GM12872 (cell line): ENCODE measurements at regions not wholly inside any gene's neighbourhood (a gene's known extent, or its start where the extent isn't known, plus 50 kb on each side); places are given as distances from the start of the nearest gene placed in this dataset.

Experiments used
- CTCF ChIP-seq: IDR thresholded peaks from 3 replicates; pipeline ENCODE4 v1.5.1; 2011; ENCODE audit warnings: low read depth, mild to moderate bottlenecking, low read length, moderate library complexity; ENCODE audit not compliant: insufficient read depth

DNA sequence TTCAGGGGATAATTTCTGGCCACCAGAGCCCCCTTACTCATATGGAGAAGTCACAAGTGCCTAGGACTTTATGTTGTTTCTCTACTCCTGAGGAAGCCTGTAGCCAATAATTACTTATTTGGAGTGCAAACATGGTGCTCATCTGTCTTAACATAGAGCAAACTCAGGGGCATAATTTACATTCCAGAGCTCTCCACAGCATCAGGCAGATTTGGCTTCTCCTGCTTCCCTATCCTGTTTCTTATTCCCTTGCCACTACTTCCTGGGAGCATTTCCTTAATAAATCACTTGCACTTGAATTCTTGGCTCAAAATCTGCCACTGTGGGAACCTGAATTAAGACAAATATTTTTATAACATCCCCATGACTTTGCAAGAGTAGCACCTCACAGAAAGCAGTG lies 960.9 kb downstream of the SOCS6 start:
- no peak for TF ChIP-seq CTCF

- TF ChIP-seq CTCF = no peak
Observed at GRCh38 chr18:71242981-71243380, 954.1 kb downstream of the SOCS6 start.

GRCh38 chr18:71238974-71239624 lies 950.3 kb downstream of the SOCS6 start:
- no peak for TF ChIP-seq CTCF

DNA sequence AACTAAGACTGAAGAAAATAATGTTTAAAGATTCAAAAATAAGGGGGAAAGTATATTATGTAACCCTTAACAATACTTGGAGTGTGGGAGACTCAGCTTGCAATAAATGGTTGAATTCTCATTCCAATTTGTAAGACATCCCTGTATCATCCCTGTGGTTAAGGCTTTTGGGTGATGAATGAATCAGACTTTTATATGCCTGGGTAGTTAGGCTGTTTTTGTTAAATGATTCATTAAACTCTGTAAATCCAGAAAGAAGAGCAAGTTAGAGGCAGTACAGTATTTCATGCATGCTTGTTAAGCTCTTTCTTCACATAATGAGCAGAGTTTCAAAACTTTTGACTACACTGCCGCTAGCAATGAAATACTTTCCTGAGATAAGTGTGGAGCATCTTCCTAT lies 948.8 kb downstream of the SOCS6 start:
- TF ChIP-seq CTCF = no peak

DNA sequence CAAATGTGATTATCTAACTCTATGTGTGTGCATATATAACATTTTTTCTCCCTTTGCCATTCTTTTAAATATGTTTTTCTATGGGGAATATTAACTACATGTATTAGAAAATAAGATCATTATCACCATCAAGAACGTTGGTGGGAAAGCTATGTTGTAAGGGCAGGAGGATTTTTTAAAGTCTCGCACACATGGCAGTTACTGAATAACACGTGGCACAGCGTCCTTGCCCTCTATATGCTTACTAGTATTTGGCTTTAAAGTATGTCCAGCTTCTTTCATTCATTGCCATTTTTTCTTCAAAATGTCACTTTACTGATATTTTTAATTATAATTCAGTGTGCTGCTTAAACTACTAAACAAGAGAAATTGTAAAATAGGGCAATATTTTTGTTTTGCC lies 944.3 kb downstream of the SOCS6 start:
- TF ChIP-seq CTCF = no peak

- no peak for TF ChIP-seq CTCF
Observed at GRCh38 chr18:71223486-71223885, 934.6 kb downstream of the SOCS6 start.

DNA sequence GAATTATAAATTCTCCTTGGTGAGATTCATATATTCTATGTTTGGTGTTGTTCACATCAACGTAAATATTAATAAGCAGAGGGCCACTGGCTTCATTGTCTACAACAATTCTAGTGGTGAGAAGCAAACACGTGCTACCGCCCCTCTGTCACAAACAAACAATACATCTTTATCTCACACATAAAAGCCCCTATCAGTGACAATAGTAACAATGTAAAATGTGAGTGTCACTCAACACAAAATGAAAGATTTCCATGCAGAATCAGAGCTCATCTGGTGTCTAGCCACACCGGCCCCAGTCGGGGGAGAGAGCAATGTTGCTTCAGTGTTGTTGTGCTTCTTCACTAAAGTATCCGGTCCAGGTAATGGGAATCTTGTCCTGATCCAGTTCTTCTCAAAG lies 932.6 kb downstream of the SOCS6 start:
- no peak for TF ChIP-seq CTCF
